HG03135 (cell line): ENCODE measurements at regions not wholly inside any gene's neighbourhood (a gene's known extent, or its start where the extent isn't known, plus 50 kb on each side); places are given as distances from the start of the nearest gene placed in this dataset.
"Not testable (repeated sequence)": the region's sequence is repeated elsewhere in the genome, so short reads cannot be mapped to it uniquely, and the experiment has no call there.

Source experiments
- ATAC-seq: cut with Tn5 transposase; IDR thresholded peaks from one replicate; pipeline ENCODE4 v1.9.1; 2021; ENCODE audit warnings: mild to moderate bottlenecking, moderate library complexity; ENCODE audit not compliant: unreplicated experiment

- no peak for ATAC-seq
Measured at GRCh38 chr21:28224191-28224726, 768.4 kb downstream of the LTN1 start.

- no peak for ATAC-seq
Measured at GRCh38 chr21:28221984-28222383, 770.7 kb downstream of the LTN1 start.

- no peak for ATAC-seq
Measured at GRCh38 chr21:28220680-28221079, 772.0 kb downstream of the LTN1 start.

- no peak for ATAC-seq
Measured at GRCh38 chr21:28216976-28217523, 775.6 kb downstream of the LTN1 start.

- ATAC-seq = no peak
Measured at GRCh38 chr21:28215214-28215954, 777.3 kb downstream of the LTN1 start.

- no peak for ATAC-seq
Measured at GRCh38 chr21:28214786-28215185, 777.9 kb downstream of the LTN1 start.

- no peak for ATAC-seq
Measured at GRCh38 chr21:28213261-28213660, 779.4 kb downstream of the LTN1 start.

GRCh38 chr21:28212061-28212460 is 780.6 kb downstream of the LTN1 start:
- ATAC-seq = no peak

GRCh38 chr21:28207436-28208173 is 785.1 kb downstream of the LTN1 start:
- ATAC-seq = no peak

GRCh38 chr21:28200726-28201125 is 792.0 kb downstream of the LTN1 start:
- ATAC-seq = no peak

- ATAC-seq = no peak
Measured at GRCh38 chr21:28196981-28197380, 795.7 kb downstream of the LTN1 start.

GRCh38 chr21:28193189-28193588 is 799.5 kb downstream of the LTN1 start:
- no peak for ATAC-seq

GRCh38 chr21:28186604-28187003 is 806.1 kb downstream of the LTN1 start:
- ATAC-seq = no peak

GRCh38 chr21:28181730-28182129 is 810.9 kb downstream of the LTN1 start:
- no peak for ATAC-seq

- ATAC-seq = no peak
Measured at GRCh38 chr21:28179136-28179535, 813.5 kb downstream of the LTN1 start.

- ATAC-seq = no peak
Measured at GRCh38 chr21:28177124-28177523, 815.6 kb downstream of the LTN1 start.

- ATAC-seq = no peak
Measured at GRCh38 chr21:28174701-28175100, 818.0 kb downstream of the LTN1 start.

GRCh38 chr21:28174006-28174405 is 818.7 kb downstream of the LTN1 start:
- no peak for ATAC-seq

GRCh38 chr21:28172376-28172775 is 820.3 kb downstream of the LTN1 start:
- ATAC-seq = no peak

- ATAC-seq = no peak
Measured at GRCh38 chr21:28167366-28167765, 825.3 kb downstream of the LTN1 start.

GRCh38 chr21:28164519-28164918 is 828.2 kb downstream of the LTN1 start:
- ATAC-seq = not testable (repeated sequence)

- not testable (repeated sequence) for ATAC-seq
Measured at GRCh38 chr21:28162052-28162451, 830.6 kb downstream of the LTN1 start.
